CD4-positive, alpha-beta T cell (primary cell): ENCODE measurements at regions not wholly inside any gene's neighbourhood (a gene's known extent, or its start where the extent isn't known, plus 50 kb on each side); places are given as distances from the start of the nearest gene placed in this dataset.

Source experiments
- ATAC-seq: fragments of 200-7000 bp; cut with Tn5 transposase; one replicate; pipeline ENCODE4 v1.10.0; 2022; ENCODE audit warnings: mild to moderate bottlenecking; ENCODE audit not compliant: poor library complexity
- CTCF ChIA-PET: fragments of 350-600 bp; sonication (Branson Sonifier 250); formaldehyde crosslinking; loops from one replicate; lab custom pipeline; 2021; ENCODE audit warnings: antibody characterized with exemption, inconsistent platforms; lab: Charles Lee
- POLR2A ChIA-PET: fragments of 350-600 bp; sonication (Branson Sonifier 250); formaldehyde crosslinking; loops from one replicate; lab custom pipeline; 2021; ENCODE audit warnings: antibody characterized with exemption, inconsistent platforms; lab: Charles Lee
- DNase-seq, 14 experiments: peaks; one replicate each; pipeline ENCODE4 v3.0.0-alpha.2; 2013 to 2020; ENCODE audit warnings: mixed read lengths in 2 of 14
- H3K27ac ChIP-seq, 2 donors: one replicate each; pipeline versions ENCODE4 v1.5.1 to v1.7.0; 2013; ENCODE audit warnings: low read length in 2 of 2, low read depth in 1 of 2, mild to moderate bottlenecking in 1 of 2
- H3K27me3 ChIP-seq, 2 experiments: 1 replicate in 1 of 2; 2 replicates in 1 of 2; pipeline versions ENCODE4 v1.6.1 to v1.7.0; 2013; ENCODE audit warnings: low read length in 2 of 2, control low read depth in 1 of 2, mild to moderate bottlenecking in 1 of 2, moderate library complexity in 1 of 2; ENCODE audit not compliant: insufficient read depth in 2 of 2, control insufficient read depth in 1 of 2
- H3K36me3 ChIP-seq: one replicate; pipeline ENCODE4 v1.6.1; 2013; ENCODE audit warnings: low read length, control low read depth; ENCODE audit not compliant: insufficient read depth
- H3K4me1 ChIP-seq: one replicate; pipeline ENCODE4 v1.6.1; 2013; ENCODE audit warnings: low read length, control low read depth; ENCODE audit not compliant: insufficient read depth
- H3K4me3 ChIP-seq: one replicate; pipeline ENCODE4 v1.5.1; 2013; ENCODE audit warnings: mild to moderate bottlenecking, low read length, moderate library complexity
- H3K9me3 ChIP-seq, 2 experiments: 1 replicate in 1 of 2; 2 replicates in 1 of 2; pipeline versions ENCODE4 v1.6.1 to v1.7.0; 2013; ENCODE audit warnings: low read length in 2 of 2, mild to moderate bottlenecking in 2 of 2, control low read depth in 1 of 2, moderate library complexity in 1 of 2; ENCODE audit not compliant: control insufficient read depth in 1 of 2, insufficient read depth in 1 of 2
- H3K27ac Mint-ChIP-seq: one replicate; pipeline ENCODE4 v1.8.0; 2020; ENCODE audit warnings: mixed read lengths
- H3K27me3 Mint-ChIP-seq: one replicate; pipeline ENCODE4 v1.8.0; 2021; ENCODE audit warnings: mixed read lengths
- H3K36me3 Mint-ChIP-seq: one replicate; pipeline ENCODE4 v1.8.0; 2021; ENCODE audit warnings: low read depth, mixed read lengths
- H3K4me1 Mint-ChIP-seq: one replicate; pipeline ENCODE4 v1.8.0; 2021; ENCODE audit warnings: low read depth, mixed read lengths
- H3K4me3 Mint-ChIP-seq: one replicate; pipeline ENCODE4 v1.8.0; 2020; ENCODE audit warnings: mild to moderate bottlenecking, mixed read lengths
- H3K9me3 Mint-ChIP-seq: one replicate; pipeline ENCODE4 v1.8.0; 2020; ENCODE audit warnings: mixed read lengths
- intact Hi-C, 2 experiments: fragments of 100-400 bp; cut with DNase I in 1 of 2; cut with micrococcal nuclease in 1 of 2; formaldehyde crosslinking; loops; one replicate each; pipeline versions ENCODE4 v1.15.1 to v1.9.0; 2023 to 2025; cut with DNase I, micrococcal nuclease
- TF ChIP-seq, protein P1 (sequence below): fragments of 200-600 bp; IDR thresholded peaks from one replicate; pipeline ENCODE4 v1.8.0; 2022; ENCODE audit warnings: antibody characterized with exemption, mild to moderate bottlenecking

- Mint-ChIP-seq H3K4me3 (no peak overlapping the region), H3K27me3 (peaks cover 6% of the 10 kb centered on the region), H3K4me1 (no peaks in the 10 kb centered on the region), H3K27ac (no peak overlapping the region), H3K36me3 (no peaks in the 10 kb centered on the region), H3K9me3 (no peaks in the 10 kb centered on the region)
- peaks cover 2 to 3% of the 10 kb centered on the region in 2 experiments for H3K27me3 ChIP-seq
- POLR2A ChIA-PET: interaction anchor here (0.5 kb wide), 1 partner anchor 19 kb away, joined by 3 read pairs; no protein-coding TSS in a partner anchor
- TF ChIP-seq, protein P1, sequence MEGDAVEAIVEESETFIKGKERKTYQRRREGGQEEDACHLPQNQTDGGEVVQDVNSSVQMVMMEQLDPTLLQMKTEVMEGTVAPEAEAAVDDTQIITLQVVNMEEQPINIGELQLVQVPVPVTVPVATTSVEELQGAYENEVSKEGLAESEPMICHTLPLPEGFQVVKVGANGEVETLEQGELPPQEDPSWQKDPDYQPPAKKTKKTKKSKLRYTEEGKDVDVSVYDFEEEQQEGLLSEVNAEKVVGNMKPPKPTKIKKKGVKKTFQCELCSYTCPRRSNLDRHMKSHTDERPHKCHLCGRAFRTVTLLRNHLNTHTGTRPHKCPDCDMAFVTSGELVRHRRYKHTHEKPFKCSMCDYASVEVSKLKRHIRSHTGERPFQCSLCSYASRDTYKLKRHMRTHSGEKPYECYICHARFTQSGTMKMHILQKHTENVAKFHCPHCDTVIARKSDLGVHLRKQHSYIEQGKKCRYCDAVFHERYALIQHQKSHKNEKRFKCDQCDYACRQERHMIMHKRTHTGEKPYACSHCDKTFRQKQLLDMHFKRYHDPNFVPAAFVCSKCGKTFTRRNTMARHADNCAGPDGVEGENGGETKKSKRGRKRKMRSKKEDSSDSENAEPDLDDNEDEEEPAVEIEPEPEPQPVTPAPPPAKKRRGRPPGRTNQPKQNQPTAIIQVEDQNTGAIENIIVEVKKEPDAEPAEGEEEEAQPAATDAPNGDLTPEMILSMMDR: no peak
- H3K9me3 ChIP-seq: no peaks in the 10 kb centered on the region
- H3K36me3 ChIP-seq: no peaks in the 10 kb centered on the region
- no peak overlapping the region for H3K4me3 ChIP-seq
- H3K27ac ChIP-seq: no peak overlapping the region
- DNase-seq: no peak
- no peaks in the 10 kb centered on the region for H3K4me1 ChIP-seq
- no peak for ATAC-seq
- intact Hi-C loops: no loop called here
- CTCF ChIA-PET: no interaction called here
These were observed 149.9 kb upstream of the GALNT15 start for GRCh38 chr3:16024548-16024947.

DNA sequence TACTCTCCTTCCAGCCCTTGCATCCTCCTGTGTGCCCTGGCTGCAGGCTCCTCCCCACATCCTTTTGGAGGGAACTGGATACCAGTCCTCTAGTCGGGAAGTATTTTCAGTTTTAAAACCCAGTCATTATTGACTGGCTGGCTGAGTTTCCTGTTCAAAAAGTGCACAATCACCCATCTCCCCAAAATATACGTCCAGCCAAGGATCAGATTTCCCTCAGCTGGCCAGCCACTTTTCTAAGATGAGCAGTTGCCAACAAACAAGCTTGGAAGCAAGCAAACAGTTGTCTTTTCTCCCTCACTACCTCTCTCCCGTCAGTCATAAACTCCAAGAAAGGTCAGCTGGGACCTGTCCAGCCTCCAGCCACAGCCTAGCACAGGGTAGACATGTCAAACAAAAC is 147.7 kb upstream of the GALNT15 start:
- ChIA-PET POLR2A (no interaction called here), CTCF (no interaction called here)
- no peak overlapping the region for H3K4me3 ChIP-seq
- H3K4me1 ChIP-seq: no peaks in the 10 kb centered on the region
- ATAC-seq: no peak
- TF ChIP-seq, protein P1: no peak
- H3K27ac Mint-ChIP-seq: no peak overlapping the region
- H3K4me1 Mint-ChIP-seq: no peaks in the 10 kb centered on the region
- peaks cover 13% of the 10 kb centered on the region for H3K27me3 Mint-ChIP-seq
- H3K36me3 ChIP-seq: no peaks in the 10 kb centered on the region
- peaks cover 3 to 6% of the 10 kb centered on the region in 2 experiments for H3K27me3 ChIP-seq
- DNase-seq: no peak
- intact Hi-C loops: no loop called here
- no peak overlapping the region for H3K4me3 Mint-ChIP-seq
- H3K9me3 Mint-ChIP-seq: no peaks in the 10 kb centered on the region
- H3K27ac ChIP-seq: no peak overlapping the region
- no peaks in the 10 kb centered on the region for H3K36me3 Mint-ChIP-seq
- no peaks in the 10 kb centered on the region for H3K9me3 ChIP-seq

DNA sequence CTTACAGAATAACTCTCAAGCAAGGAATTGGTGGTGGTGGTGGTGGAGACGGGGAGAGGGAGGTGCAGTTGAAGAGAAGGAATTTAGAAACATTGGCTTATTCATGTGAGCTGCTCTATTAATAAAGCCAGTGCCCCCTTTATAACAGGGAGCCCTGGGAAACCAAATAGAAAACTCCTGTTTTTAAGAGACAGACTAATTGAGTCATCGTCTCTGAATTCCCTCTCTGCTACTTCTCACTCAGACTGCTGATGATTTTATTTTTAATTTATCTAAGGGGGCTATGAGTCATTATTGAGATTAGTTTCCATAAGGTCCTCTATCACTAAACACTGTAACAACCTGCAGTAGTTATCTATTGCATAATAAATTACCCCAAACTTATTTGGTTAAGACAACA is 145.9 kb upstream of the GALNT15 start:
- H3K4me3 Mint-ChIP-seq: no peak overlapping the region
- CTCF ChIA-PET: no interaction called here

More for the DNA sequence above, 145.9 kb upstream of the GALNT15 start:
- no peaks in the 10 kb centered on the region for H3K4me1 Mint-ChIP-seq
- H3K9me3 ChIP-seq: no peaks in the 10 kb centered on the region
- POLR2A ChIA-PET: no interaction called here
- intact Hi-C loops: no loop called here
- H3K9me3 Mint-ChIP-seq: no peaks in the 10 kb centered on the region
- no peaks in the 10 kb centered on the region for H3K4me1 ChIP-seq
- DNase-seq (no peak), ATAC-seq (no peak)
- H3K27me3 Mint-ChIP-seq: peaks cover 13% of the 10 kb centered on the region
- no peak overlapping the region for H3K27ac ChIP-seq
- H3K36me3 Mint-ChIP-seq: no peaks in the 10 kb centered on the region
- H3K27me3 ChIP-seq: peaks cover 0 to 4% of the 10 kb centered on the region in 2 experiments
- no peak overlapping the region for H3K27ac Mint-ChIP-seq
- H3K4me3 ChIP-seq: no peak overlapping the region
- TF ChIP-seq, protein P1: no peak
- H3K36me3 ChIP-seq: no peaks in the 10 kb centered on the region
